HG02623 (cell line): ENCODE measurements at regions not wholly inside any gene's neighbourhood (a gene's known extent, or its start where the extent isn't known, plus 50 kb on each side); places are given as distances from the start of the nearest gene placed in this dataset.

Experiments
- ATAC-seq: cut with Tn5 transposase; IDR thresholded peaks from one replicate; pipeline ENCODE4 v1.9.1; 2021; ENCODE audit warnings: moderate library complexity; ENCODE audit not compliant: unreplicated experiment

DNA sequence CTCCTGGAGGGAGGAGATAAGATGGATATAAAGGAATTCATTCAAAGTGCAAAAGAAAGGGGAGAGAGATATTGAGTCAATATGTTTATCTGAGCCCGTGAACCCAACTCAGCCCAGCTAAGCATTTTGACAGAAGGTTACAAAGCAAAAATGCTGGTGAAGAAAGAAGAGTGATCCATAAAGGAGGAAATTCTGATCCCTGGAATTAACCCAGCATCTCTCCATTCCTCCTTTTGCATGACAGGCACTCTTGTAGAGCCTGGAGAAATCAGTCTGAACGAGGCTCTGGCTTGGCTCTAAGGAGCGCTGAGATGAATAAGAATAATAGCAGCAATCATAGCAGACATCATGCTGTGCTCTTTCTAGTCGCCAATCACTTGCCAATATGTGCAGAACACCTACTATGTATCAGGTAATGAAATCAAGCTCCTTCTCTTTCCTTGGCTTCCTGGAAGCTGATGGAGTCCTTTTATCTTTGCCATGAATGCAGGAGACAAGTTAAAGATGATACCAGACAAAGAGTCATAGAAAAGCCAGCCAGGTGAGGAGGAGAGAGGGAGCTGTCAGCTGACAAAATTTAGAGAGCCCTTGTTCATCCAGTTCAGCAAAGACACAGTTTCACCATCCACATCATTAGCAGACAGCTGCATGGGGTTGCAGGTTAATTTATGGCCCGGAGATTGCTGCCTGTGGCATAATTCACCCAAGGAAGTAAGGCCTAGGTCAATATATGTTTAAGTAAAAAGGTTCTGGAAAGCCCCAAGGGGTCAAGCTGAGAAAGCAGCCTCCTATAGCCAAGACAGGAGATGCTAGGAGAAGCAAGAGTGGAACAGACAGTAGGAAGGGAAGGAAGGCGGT is 476.5 kb upstream of the TBX3 start:
- ATAC-seq, result no peak

DNA sequence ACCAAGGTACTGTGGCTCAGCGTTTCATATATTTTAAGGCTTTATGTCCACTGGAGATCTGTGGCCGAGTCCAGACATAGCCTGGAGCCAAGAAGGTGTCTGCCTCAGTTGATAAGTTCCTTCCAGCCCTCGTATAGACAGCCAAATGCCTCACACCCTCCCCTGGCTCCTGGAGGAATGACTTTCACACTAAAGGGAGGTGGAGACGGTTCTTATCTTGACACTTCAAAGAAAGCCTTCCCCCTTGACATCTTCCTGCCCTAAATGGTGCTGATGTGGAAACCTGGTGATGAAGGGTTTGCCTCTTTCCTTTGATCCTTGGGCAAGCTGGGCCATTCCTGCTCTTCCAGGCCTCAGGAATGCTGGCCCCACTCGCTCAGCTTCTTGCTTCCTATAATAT is 474.8 kb upstream of the TBX3 start:
- ATAC-seq, result no peak

DNA sequence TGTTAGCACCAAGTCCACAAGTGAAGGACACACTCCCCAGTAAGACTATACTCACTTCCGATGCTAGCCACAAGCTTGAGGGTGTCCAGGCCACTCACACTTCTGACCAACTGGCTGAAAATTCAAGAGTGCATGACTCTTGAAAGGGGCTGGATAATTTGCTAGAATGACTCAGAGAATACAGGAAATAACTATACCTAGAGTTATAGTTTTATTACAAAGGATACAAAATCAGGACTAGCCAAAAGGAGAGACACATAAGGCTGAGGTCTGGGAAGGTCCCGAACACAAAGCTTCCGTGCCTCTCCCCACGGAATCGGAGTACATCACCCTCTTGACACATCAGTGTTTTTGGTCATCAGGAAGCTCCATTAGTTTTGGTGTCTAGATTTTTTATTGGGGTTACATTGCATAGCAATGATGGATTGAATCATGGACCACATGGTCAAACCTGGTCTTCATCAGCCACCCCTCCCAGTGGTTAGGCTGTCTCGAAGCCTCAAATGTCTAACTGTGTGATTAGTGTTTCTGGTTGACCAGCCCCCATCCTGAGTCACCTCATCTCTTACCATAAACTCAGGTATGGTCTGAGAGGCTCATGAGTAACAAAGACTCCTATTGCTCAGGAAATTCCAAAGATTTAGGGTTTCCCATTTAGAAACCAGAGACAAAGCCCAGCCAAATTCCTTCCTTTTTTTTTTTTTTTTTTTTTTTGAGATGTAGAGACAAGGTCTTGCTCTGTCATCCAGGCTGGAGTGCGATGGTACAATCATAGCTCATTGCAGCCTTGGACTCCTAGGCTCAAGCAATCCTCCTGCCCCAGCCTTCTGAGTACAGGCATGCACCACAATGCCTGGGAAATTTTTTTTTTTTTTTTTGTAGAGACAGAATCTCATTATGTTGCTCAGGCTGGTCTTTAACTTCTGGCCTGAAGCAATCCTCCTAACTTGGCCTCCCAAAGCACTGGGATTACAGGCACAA is 472.0 kb upstream of the TBX3 start:
- ATAC-seq, result no peak

DNA sequence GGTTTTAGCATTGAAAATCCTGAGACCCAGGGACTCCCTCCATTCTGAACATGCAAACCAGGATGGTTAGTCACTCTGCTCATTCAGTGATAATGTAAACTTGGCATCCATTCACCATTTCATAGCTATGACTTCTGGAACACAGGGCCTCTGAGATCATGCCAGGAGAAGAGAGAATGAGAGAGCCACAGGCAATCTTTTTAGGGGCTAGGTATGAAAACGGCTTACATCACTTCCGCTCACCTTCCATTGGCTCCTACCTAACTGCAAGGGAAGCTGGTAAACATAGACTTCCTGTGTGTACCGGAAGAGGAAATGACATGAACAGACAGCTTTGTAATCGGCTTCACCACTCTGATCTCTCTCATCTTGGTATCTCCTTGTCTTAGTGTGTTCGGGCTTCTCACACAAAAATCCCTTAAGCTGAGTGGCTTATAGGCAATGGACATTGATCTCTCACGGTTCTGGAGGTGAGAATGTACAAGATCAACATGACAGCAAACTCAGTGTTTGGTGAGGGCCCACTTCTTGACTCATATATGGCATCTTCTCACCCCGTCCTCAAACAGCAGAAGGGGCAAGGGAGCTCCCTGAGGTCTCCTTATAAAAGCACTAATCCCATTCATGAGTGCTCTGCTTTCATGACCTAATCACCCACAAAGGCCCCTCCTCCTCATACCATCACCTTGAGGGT is 465.9 kb upstream of the TBX3 start:
- no peak for ATAC-seq

DNA sequence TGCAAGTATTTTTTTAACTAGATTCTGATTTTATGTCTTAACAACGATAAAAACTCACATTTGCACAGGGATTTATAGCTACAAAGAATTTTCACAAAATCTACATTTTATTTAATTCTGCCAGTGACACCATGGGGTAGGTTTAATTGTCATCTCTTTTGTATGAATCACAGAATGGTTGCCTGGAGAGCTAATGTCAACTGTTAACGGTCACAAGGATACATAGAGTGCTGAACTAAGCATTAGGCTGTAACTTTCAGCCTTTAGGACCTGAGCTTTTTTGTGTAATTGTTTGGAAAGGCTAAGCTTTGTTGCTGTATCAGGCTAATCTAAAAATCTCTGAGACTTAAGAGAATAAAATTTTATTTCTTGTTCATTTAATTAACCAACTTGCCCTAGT is 465.3 kb upstream of the TBX3 start:
- ATAC-seq, result no peak

DNA sequence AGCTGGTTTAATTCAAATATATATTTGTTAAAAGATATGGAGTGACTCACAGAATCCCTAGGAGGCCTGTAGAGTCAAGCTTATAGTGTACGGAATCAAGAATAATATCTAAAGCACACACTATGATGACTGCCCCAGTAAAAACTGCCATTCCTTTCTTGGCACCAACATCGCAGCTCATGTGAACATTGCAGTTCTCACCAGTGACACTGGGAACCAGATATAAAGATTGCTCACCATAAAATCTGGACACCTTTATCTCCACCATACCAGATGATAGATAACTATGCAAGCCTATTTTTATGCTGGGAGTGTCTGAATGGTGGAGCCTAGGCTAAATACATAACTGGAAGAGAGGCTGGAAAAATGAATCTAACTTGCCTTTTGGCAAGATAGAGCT is 463.9 kb upstream of the TBX3 start:
- no peak for ATAC-seq

DNA sequence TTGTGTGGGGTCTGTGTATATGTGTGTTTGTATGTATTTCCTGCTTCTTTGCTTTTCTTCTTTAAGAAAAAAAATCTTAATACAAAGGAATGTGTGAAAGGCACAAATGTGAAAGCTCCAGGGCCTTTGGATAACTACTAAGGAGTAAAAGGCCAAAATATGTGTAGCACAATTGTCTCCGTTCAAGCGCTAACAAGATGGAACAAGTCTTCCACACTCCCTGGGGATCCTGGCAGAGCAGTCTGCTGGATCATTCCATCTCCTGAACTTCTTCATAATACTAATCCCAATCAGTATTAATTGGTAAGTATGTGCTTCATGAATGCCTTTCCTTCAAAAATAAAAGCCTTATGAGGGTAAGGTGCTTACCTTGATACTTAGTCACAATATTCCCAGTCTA is 462.5 kb upstream of the TBX3 start:
- ATAC-seq, result no peak

DNA sequence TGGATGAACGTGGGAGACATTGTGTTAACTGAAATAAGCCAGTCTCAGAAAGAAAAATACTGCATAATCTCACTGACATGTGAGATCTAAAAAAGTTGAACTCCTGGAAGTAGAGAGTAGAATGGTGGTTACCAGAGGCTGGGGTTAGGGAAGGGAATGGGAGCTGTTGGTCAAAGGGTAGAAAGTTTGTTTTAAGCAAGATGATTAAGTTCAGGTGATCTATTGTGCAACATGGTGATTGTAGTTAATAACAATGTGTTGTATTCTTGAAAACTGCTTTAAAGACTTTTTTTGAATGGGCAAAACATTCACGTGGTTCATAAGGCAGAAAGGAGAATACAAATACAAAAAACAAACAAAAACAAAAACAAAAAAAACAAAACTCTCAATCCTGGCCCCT is 460.4 kb upstream of the TBX3 start:
- ATAC-seq, result no peak

DNA sequence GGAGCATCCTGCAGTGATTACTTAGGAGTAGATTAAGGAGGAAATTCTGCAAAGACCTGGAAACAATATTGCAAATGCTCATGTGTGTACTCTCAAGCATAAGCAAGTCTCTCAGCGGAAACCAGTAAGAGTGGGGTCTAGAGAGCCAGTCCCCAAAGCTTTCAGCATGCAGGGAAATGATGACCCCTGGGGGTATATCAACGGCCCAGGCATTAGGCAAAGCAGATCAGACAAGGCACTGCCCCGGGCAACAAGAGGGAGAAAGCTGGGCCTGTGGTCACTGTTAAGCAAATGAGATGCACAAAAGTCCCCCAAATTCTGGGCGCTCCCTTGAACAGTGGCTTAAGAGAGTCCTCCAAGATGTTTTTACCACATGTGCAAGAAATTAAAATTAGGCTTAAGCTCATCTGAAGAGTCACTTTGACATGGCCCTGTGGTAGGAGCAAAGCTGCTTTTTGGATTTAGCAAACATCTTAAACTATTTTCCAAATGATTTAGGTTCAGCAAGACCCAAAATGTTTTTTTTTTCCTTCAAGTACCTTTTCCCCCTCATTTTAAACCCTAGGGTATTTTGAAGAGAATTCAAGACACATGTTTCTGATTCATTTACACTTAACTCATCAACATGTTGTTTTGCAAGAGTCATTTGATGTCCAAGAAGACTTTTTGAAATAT is 457.1 kb upstream of the TBX3 start:
- no peak for ATAC-seq

DNA sequence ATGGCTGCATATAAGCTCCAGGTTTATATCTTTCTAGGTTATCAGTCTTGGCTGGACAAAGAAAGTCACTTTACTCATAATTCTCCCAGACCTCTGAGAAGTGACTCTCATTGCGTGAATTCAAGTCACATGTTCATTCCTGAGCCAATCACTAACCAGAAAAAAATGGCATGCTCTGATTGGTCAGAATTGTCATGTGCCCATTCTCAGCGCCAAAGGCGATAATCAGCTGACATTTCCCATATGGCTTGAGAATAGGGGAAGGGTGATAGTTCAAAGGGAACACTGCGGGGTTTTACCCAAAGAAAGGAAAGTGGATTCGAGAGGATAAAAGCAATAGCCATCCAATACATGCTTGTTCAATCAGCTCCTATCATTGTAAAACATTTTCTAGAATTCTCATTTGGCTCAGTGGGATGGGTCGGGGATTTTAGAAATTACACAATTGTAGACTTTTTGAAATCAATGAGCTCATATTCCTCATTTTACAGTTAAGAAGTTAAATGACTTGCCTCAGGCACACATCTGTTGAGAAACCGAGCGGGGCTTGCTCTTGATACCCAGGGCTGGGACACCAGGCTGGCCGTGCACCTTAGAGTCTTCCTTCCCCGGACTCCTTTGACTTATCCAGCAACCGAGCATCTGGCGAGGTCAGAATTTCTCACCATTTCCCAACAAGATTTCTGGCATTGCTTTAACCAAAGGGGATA is 454.0 kb upstream of the TBX3 start:
- no peak for ATAC-seq

DNA sequence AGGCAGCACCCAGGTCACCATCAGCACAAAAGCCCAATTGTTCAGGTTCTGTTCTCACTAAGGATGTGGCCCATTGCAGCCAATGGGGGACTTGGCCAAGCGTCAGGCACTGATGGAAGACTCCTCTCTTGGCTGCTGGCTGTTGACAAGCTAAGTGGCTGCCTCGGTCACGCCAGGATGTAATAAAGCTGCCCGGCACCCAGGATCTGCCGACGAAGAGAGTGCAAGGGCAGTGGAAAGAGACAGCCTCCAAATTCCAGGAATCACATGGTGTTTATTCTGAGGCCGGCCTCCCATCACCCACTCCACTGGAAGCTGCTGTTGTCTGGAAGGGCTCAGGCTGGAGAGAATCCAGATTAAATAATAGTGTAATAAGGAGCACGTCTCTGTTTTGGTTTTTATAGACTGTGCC is 451.8 kb upstream of the TBX3 start:
- ATAC-seq, result no peak

DNA sequence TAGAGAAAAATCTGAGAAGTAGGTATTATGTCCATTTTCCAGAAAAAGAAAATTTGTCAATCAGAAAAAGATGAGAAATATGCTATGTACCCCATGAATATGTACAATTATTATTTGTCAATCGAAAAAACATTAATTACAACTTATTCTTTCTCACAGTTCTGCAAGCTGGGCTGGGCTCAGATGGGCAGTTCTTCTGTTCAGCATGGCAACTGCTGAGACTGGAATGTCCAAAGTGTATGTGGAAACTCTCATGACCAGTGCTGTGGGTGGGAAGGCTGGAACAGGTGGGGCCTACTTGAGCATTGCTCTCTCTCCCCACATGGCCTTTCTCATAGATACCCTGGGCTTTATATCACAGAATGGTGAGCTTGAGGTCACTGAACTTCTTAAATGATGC is 450.3 kb upstream of the TBX3 start:
- no peak for ATAC-seq

DNA sequence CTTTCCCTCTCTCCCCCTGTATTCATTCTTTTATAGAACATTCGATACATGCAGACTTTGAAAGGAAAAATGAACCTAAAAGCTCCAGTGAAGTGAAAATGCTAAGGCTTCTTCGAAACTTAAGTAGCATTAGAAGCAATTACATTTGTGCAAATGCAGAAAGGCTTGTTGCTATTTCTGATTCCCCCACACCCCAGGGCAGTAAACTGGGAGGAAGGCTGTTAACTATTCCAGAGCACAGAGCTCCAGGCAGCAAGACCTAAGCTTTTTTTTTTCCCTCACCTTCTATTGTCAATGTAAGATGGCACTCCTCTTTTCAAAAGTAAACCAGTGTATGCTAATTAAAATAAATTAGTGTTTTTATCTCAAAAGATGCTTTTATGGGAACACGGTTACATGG is 448.9 kb upstream of the TBX3 start:
- no peak for ATAC-seq

DNA sequence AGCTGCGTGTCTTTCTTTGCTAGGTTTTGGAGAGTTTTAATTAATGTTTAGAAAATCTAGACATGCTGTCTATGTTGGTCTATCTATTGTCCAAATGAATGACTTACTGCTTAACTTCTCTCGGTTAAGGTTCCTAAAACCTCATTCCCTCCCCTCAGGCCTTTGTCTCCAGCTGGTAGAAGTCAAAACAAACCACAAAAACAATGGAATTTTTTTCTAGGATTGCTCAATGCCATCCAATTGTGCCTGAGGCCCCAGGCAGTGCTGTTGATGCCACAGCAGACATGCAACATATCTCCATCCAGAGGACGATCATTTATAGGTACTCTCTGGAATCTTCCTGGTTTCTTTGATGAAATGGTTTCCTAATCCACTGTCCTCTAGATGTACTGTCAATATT is 448.2 kb upstream of the TBX3 start:
- ATAC-seq, result no peak

DNA sequence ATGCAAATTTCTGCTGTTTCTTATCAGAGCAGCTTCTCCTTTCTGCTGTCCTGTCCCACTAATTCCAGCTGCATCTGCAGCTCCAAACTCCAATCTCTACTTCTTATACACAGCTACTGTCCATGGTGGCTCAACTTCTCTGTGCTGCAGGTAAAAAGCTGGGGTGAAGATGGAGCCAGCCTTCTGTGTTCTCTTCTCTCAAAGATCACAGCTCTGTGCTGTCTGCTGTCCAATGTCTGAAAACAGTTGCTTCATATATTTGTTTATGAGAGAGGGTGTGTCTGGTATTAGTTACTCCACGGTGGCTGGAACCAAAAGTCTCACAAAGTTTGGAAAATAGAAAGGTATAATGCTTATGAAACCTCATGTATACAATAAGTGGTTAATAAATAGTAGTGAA is 445.8 kb upstream of the TBX3 start:
- ATAC-seq, result no peak

DNA sequence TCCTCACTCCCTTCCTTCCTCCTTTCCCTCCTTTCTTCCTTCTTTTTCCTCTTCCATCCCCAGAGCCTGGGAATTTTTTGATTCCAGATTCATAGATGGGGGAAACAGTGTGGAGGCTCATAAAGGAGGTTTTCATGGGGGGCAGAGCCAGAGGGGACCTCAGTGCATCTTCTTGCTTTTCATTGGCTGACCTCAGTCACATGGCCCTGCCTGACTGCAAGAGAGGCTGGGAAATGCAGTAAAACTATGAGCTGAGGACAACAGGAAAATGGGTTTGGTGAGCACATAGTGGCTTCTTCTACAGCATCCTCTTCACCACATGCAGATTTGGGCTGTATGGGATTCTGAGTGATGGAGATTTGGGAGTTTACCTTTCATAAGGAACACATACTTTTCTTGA is 437.1 kb upstream of the TBX3 start:
- ATAC-seq, result no peak

DNA sequence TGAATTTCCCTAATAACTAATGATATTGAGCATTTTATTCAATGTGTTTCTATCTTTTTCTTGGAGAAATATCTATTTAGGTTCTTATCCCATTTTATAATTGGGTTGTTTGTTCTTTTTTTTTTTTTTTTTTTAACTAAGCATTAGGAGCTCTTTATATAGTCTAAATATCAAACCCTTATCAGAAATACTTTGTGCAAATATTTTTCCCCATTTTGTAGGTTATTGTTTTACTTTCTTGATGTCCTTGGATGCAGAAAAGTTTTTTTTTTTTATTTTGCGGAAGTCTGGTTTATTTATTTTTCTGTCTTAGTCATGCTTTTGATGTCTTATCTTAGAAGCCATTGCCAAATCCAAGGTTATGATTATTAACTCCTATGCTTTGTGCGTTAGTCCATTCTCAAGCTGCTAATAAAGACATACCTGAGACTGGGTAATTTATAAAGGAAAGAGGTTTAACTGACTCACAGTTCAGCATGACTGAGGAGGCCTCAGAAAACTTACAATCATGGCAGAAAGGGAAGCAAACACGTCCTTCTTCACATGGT is 434.3 kb upstream of the TBX3 start:
- ATAC-seq, result no peak

DNA sequence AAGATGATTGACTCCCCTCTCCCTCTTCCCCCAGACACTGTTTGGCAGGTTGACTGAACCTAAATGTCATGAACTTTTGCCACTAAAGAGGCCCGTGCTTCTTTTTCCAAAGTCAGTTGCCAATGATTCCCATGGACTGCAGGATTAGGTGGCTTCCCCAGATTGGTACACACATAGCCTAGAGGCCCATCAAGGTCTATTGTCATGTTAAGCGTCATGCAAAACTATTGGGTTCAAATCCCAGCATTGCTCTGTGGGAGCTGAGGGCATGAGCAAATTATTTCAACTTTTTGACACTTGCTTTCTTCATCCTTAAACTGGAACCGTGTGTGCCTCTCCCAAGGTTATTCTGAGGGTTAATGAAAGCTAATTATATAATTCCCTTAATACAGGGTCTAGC is 430.2 kb upstream of the TBX3 start:
- ATAC-seq, result no peak

DNA sequence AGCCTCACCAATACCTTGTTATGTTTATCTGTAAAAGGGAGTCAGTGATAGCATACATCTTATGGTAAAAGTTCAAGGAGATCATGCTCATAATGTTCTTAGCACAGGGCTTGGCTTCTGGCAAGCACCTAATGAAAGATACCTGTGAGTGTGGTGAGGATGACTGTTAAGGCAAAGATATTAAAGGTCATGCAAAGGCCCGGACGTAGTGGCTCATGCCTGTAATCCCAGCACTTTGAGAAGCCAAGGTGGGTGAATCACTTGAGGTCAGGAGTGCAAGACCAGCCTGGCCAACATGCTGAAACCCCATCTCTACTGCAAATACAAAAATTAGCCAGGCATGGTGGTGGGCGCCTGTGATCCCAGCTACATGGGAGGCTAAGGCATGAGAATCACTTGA is 425.9 kb upstream of the TBX3 start:
- no peak for ATAC-seq
